ENCODE measurements at regions not wholly inside any gene's neighbourhood (a gene's known extent, or its start where the extent isn't known, plus 50 kb on each side); places are given as distances from the start of the nearest gene placed in this dataset.

- no peak overlapping the region for H2AFZ ChIP-seq
- 76 to 89% methylated on average over 1 of the region's 1 CpG for WGBS, 2 experiments (ENCODE audit: low coverage in 1 of 2, low lambda C conversion rate in 2 of 2, missing lambda C conversion rate in 2 of 2)
- H3K36me3 ChIP-seq (ENCODE audit: low read depth), result no peaks in the 10 kb centered on the region
- H3K4me1 ChIP-seq (ENCODE audit: insufficient read depth), result peaks cover 19% of the 10 kb centered on the region; the same call in 1 of the 2 replicates
- no peak overlapping the region for H3K27ac ChIP-seq
- in situ Hi-C loops (cut with MboI), result no loop called here
- TF ChIP-seq EZH2 (IDR thresholded peaks at IDR 0.05; ENCODE audit: insufficient read depth, poor library complexity, severe bottlenecking) (no peak), EZH2phosphoT487 (IDR thresholded peaks at IDR 0.05; ENCODE audit: insufficient read depth, low read depth) (no peak)
- H3K4me2 ChIP-seq (ENCODE audit: unreplicated experiment), result no peak overlapping the region
- H3F3A ChIP-seq (ENCODE audit: insufficient read depth), result no peaks in the 10 kb centered on the region
- H3K4me3 ChIP-seq, result no peak overlapping the region
- H3K27me3 ChIP-seq (replicated peaks; ENCODE audit: insufficient read depth), result no peaks in the 10 kb centered on the region
- no peaks in the 10 kb centered on the region for H3K9me3 ChIP-seq (ENCODE audit: low read depth)
- DNase-seq, result no peak
- no peak overlapping the region for H3K9ac ChIP-seq
- no peaks in the 10 kb centered on the region for H3K79me2 ChIP-seq (ENCODE audit: insufficient read depth)
- H3K9me2 ChIP-seq (ENCODE audit: insufficient read depth), result 0 out of 2 replicates have a peak, but pooled peaks cover 4% of the 10 kb centered on the region
- no peaks in the 10 kb centered on the region for H4K20me1 ChIP-seq (ENCODE audit: insufficient read depth)
Observed at GRCh38 chr3:181626036-181626435, 85.7 kb upstream of the SOX2 start.

GRCh38 chr3:181623924-181624694, 87.6 kb upstream of the SOX2 start:
- H3K4me1 ChIP-seq (ENCODE audit: insufficient read depth), result peaks cover 11% of the 10 kb centered on the region; the same call in 1 of the 2 replicates
- no peaks in the 10 kb centered on the region for H3K79me2 ChIP-seq (ENCODE audit: insufficient read depth)
- TF ChIP-seq EZH2 (IDR thresholded peaks at IDR 0.05; ENCODE audit: insufficient read depth, poor library complexity, severe bottlenecking) (no peak), EZH2phosphoT487 (IDR thresholded peaks at IDR 0.05; ENCODE audit: insufficient read depth, low read depth) (no peak)
- WGBS, 2 experiments (ENCODE audit: low coverage in 1 of 2, low lambda C conversion rate in 2 of 2, missing lambda C conversion rate in 2 of 2), result 70 to 79% methylated on average over 4 of the region's 4 CpGs
- no peaks in the 10 kb centered on the region for H3K36me3 ChIP-seq (ENCODE audit: low read depth)
- H2AFZ ChIP-seq, result no peak overlapping the region
- H3F3A ChIP-seq (ENCODE audit: insufficient read depth), result no peaks in the 10 kb centered on the region
- H3K4me2 ChIP-seq (ENCODE audit: unreplicated experiment), result no peak overlapping the region
- H3K4me3 ChIP-seq, result no peak overlapping the region
- no peaks in the 10 kb centered on the region for H3K9me2 ChIP-seq (ENCODE audit: insufficient read depth)
- H4K20me1 ChIP-seq (ENCODE audit: insufficient read depth), result no peaks in the 10 kb centered on the region
- H3K9me3 ChIP-seq (ENCODE audit: low read depth), result no peaks in the 10 kb centered on the region
- no peak overlapping the region for H3K27ac ChIP-seq
- no peak overlapping the region for H3K9ac ChIP-seq
- in situ Hi-C loops (cut with MboI), result no loop called here
- peak; percentile 20 for DNase-seq
- no peaks in the 10 kb centered on the region for H3K27me3 ChIP-seq (replicated peaks; ENCODE audit: insufficient read depth)

- Histone ChIP-seq H4K20me1 (ENCODE audit: insufficient read depth) (no peaks in the 10 kb centered on the region), H3K27ac (no peak overlapping the region), H3K4me2 (ENCODE audit: unreplicated experiment) (no peak overlapping the region), H3K27me3 (replicated peaks; ENCODE audit: insufficient read depth) (no peaks in the 10 kb centered on the region), H3K36me3 (ENCODE audit: low read depth) (no peaks in the 10 kb centered on the region), H3K4me1 (ENCODE audit: insufficient read depth) (peaks cover 6% of the 10 kb centered on the region; the same call in 1 of the 2 replicates), H3K9me3 (ENCODE audit: low read depth) (no peaks in the 10 kb centered on the region), H3K4me3 (no peak overlapping the region), H3F3A (ENCODE audit: insufficient read depth) (no peaks in the 10 kb centered on the region), H2AFZ (no peak overlapping the region), H3K9ac (no peak overlapping the region), H3K79me2 (ENCODE audit: insufficient read depth) (no peaks in the 10 kb centered on the region), H3K9me2 (ENCODE audit: insufficient read depth) (no peaks in the 10 kb centered on the region)
- no peak for TF ChIP-seq EZH2phosphoT487 (IDR thresholded peaks at IDR 0.05; ENCODE audit: insufficient read depth, low read depth)
- no peak for TF ChIP-seq EZH2 (IDR thresholded peaks at IDR 0.05; ENCODE audit: insufficient read depth, poor library complexity, severe bottlenecking)
- in situ Hi-C loops (cut with MboI), result no loop called here
- DNase-seq, result peak; percentile 8
- 63% methylated on average over 6 of the region's 6 CpGs for WGBS, 2 experiments (ENCODE audit: low coverage in 1 of 2, low lambda C conversion rate in 2 of 2, missing lambda C conversion rate in 2 of 2)
Observed at GRCh38 chr3:181622365-181622764, 89.4 kb upstream of the SOX2 start.

GRCh38 chr3:181619897-181620296, 91.8 kb upstream of the SOX2 start:
- no peaks in the 10 kb centered on the region for H3K36me3 ChIP-seq (ENCODE audit: low read depth)
- H3K27ac ChIP-seq, result no peak overlapping the region
- H3K9ac ChIP-seq, result no peak overlapping the region
- no peaks in the 10 kb centered on the region for H3K79me2 ChIP-seq (ENCODE audit: insufficient read depth)
- DNase-seq, result no peak
- H4K20me1 ChIP-seq (ENCODE audit: insufficient read depth), result no peaks in the 10 kb centered on the region
- H3K4me1 ChIP-seq (ENCODE audit: insufficient read depth), result peaks cover 6% of the 10 kb centered on the region; the same call in 1 of the 2 replicates
- H3F3A ChIP-seq (ENCODE audit: insufficient read depth), result no peaks in the 10 kb centered on the region
- in situ Hi-C loops (cut with MboI), result no loop called here
- 87 to 88% methylated on average over 1 of the region's 1 CpG for WGBS, 2 experiments (ENCODE audit: low coverage in 1 of 2, low lambda C conversion rate in 2 of 2, missing lambda C conversion rate in 2 of 2)
- no peak overlapping the region for H2AFZ ChIP-seq
- no peak overlapping the region for H3K4me3 ChIP-seq
- TF ChIP-seq EZH2 (IDR thresholded peaks at IDR 0.05; ENCODE audit: insufficient read depth, poor library complexity, severe bottlenecking), result no peak
- no peak for TF ChIP-seq EZH2phosphoT487 (IDR thresholded peaks at IDR 0.05; ENCODE audit: insufficient read depth, low read depth)
- no peak overlapping the region for H3K4me2 ChIP-seq (ENCODE audit: unreplicated experiment)
- H3K27me3 ChIP-seq (replicated peaks; ENCODE audit: insufficient read depth), result no peaks in the 10 kb centered on the region
- no peaks in the 10 kb centered on the region for H3K9me2 ChIP-seq (ENCODE audit: insufficient read depth)
- no peaks in the 10 kb centered on the region for H3K9me3 ChIP-seq (ENCODE audit: low read depth)
